ENCODE measurements at regions not wholly inside any gene's neighbourhood (a gene's known extent, or its start where the extent isn't known, plus 50 kb on each side); places are given as distances from the start of the nearest gene placed in this dataset.

DNA sequence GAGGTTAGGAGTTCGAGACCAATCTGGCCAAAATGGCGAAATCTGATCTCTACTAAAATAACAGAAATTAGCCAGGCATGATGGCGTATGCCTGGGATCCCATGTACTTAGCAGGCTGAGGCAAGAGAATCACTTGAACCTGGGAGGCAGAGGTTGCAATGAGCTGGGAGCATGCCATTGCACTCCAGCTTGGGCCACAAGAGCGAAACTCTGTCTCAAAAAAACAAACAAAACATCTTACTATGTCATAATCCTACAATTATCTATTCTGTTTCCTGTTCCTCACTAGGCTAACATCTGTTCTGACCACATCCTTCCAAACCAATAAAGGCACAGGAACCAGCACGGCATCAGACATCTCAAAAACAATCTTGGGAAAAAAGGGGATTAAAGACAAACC lies 361.8 kb upstream of the UBE2E3 start:
- DNase-seq: peak; percentile 6
- Histone ChIP-seq H3K27me3 (ENCODE audit: control insufficient read depth, insufficient read depth, low read length) (no peaks in the 10 kb centered on the region), H3K9me3 (replicated peaks; ENCODE audit: control insufficient read depth, low read depth, low read length) (no peaks in the 10 kb centered on the region), H3K4me3 (ENCODE audit: low read length) (no peak overlapping the region), H3K4me1 (ENCODE audit: control insufficient read depth, insufficient read depth, low read length) (no peaks in the 10 kb centered on the region), H3K27ac (ENCODE audit: low read length) (no peak overlapping the region), H3K36me3 (ENCODE audit: control insufficient read depth, insufficient read depth, low read length) (no peaks in the 10 kb centered on the region)
- 92% methylated on average over 2 of the region's 5 CpGs for WGBS (ENCODE audit: insufficient coverage)

DNA sequence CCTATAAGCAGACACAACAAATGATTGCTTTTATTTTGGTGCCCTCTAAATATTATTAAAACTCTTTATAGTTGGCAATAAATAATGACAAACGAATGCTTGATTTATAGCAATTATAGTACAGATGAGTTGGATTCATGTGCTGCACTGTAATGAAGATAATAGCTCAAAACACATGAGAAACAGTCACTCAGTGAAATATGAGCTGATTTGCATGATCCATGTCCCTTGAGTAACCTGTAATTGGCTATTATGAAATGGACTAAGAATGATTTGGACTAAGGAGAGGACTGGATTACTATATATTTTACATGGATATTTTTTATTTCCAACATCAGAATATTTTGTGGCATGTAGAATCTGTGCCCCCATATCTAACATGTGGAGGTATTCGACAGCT lies 365.6 kb upstream of the UBE2E3 start:
- 80% methylated on average over 1 of the region's 2 CpGs for WGBS (ENCODE audit: insufficient coverage)
- Histone ChIP-seq H3K27me3 (ENCODE audit: control insufficient read depth, insufficient read depth, low read length) (no peaks in the 10 kb centered on the region), H3K27ac (ENCODE audit: low read length) (no peak overlapping the region), H3K9me3 (replicated peaks; ENCODE audit: control insufficient read depth, low read depth, low read length) (no peaks in the 10 kb centered on the region), H3K4me1 (ENCODE audit: control insufficient read depth, insufficient read depth, low read length) (no peaks in the 10 kb centered on the region), H3K36me3 (ENCODE audit: control insufficient read depth, insufficient read depth, low read length) (no peaks in the 10 kb centered on the region), H3K4me3 (ENCODE audit: low read length) (no peak overlapping the region)
- no peak for DNase-seq

DNA sequence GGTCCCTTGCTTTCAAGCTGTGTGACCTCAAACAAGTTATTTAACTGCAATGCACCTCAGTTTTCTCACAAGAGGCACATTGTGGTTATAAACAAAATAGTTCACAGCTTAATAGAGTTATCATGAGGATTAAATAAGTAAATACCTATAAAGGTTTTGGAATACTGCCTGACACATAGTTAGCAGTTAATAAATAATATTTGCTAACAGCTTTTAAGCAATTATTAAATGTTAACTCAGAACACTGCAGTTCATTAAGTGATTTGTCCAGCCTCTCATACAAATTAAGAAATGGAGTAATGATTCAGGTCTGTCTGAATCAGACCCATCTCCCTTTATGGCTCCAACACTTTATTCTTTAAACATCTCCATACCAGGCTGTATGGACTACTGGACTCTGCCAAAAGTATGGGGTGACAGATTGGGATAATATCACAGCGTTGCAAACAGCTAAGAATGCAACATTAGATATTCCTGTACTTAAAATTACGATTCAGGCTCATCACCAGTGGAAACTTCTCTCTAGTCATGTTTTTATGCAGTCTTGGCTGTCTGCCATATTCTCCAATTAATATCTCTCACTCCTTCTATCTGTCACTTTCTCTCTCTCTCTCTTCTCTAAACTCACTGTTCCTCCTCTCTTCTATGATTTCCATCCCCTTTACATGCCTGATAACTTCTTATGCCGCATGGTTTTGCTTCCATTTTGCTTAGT lies 370.6 kb upstream of the UBE2E3 start:
- Histone ChIP-seq H3K27me3 (ENCODE audit: control insufficient read depth, insufficient read depth, low read length) (no peaks in the 10 kb centered on the region), H3K4me3 (ENCODE audit: low read length) (no peak overlapping the region), H3K36me3 (ENCODE audit: control insufficient read depth, insufficient read depth, low read length) (no peaks in the 10 kb centered on the region), H3K4me1 (ENCODE audit: control insufficient read depth, insufficient read depth, low read length) (no peaks in the 10 kb centered on the region), H3K27ac (ENCODE audit: low read length) (no peak overlapping the region), H3K9me3 (replicated peaks; ENCODE audit: control insufficient read depth, low read depth, low read length) (no peaks in the 10 kb centered on the region)
- 70% methylated on average over 3 of the region's 3 CpGs for WGBS (ENCODE audit: insufficient coverage)
- peak; percentile 4 for DNase-seq

DNA sequence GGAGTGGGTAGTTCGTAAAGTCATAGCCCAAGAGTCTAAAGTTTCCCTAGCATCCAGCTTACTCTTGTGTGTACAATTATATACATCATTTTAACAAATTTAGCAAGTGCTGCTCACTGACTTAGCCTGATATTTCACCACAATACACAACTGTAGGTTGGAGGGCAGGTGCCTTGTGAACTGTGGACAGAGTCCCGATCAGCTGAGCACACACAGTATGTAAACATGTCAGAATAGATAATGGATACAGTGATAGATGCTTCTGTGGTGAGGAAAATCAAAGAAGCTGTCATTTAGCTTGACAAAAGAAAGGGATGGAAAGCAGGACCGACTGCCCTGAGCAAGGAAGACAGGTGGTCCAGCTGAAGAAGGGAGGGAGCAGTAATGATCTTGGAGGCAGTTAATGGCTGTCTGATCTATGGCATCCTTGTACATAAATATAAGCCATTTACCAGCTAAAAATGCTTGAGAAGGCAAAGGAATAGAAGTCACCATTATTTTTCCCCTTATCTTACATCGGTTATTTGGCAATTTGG lies 372.8 kb upstream of the UBE2E3 start:
- no peak overlapping the region for H3K27ac ChIP-seq (ENCODE audit: low read length)
- H3K4me1 ChIP-seq (ENCODE audit: control insufficient read depth, insufficient read depth, low read length): no peaks in the 10 kb centered on the region
- no peaks in the 10 kb centered on the region for H3K27me3 ChIP-seq (ENCODE audit: control insufficient read depth, insufficient read depth, low read length)
- H3K4me3 ChIP-seq (ENCODE audit: low read length): no peak overlapping the region
- H3K36me3 ChIP-seq (ENCODE audit: control insufficient read depth, insufficient read depth, low read length): no peaks in the 10 kb centered on the region
- no peak for DNase-seq
- no peaks in the 10 kb centered on the region for H3K9me3 ChIP-seq (replicated peaks; ENCODE audit: control insufficient read depth, low read depth, low read length)
- WGBS (ENCODE audit: insufficient coverage): no CpG with 5 or more reads among the region's 4 CpGs

DNA sequence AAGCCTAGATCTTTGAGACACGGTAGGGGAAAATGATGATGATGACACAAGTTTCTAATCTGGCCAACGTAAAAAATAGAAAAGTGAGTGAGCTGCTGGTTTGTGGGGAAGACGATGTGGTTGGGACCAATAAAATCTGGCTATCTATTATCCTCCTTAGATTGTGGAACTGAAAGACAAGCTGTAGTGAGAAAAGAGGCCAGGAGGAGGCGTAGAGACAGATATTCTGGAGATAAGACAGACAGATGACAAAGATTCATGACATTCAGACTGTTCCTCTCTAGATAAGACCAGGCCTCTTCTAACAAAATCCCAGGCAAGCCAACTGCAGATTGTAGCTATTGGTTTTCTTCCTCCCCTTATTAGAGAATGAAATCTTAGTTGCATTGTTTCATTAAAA lies 376.3 kb upstream of the UBE2E3 start:
- Histone ChIP-seq H3K4me1 (ENCODE audit: control insufficient read depth, insufficient read depth, low read length) (no peaks in the 10 kb centered on the region), H3K4me3 (ENCODE audit: low read length) (no peak overlapping the region), H3K27ac (ENCODE audit: low read length) (no peak overlapping the region), H3K27me3 (ENCODE audit: control insufficient read depth, insufficient read depth, low read length) (no peaks in the 10 kb centered on the region), H3K9me3 (replicated peaks; ENCODE audit: control insufficient read depth, low read depth, low read length) (no peaks in the 10 kb centered on the region), H3K36me3 (ENCODE audit: control insufficient read depth, insufficient read depth, low read length) (no peaks in the 10 kb centered on the region)
- WGBS (ENCODE audit: insufficient coverage): no CpG with 5 or more reads among the region's 4 CpGs
- DNase-seq: no peak

DNA sequence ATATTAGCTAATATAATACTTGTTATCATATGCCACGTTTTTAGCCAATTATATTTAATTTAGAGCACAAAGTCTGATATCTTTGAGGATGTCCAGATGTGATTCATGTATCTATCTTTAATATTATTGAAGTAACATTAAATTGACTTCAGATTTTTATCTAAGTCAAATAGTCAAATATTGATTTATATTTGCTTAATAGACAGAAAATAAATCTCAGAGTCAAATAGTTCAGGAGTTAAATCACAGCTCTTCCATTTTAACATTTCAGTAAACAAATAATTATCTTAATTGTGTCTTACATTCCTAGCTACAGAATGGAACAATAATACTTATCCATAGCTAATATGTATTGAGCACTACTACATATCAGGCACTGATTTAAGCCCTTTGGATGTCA lies 379.4 kb upstream of the UBE2E3 start:
- no peak overlapping the region for H3K4me3 ChIP-seq (ENCODE audit: low read length)
- no CpG with 5 or more reads among the region's 1 CpG for WGBS (ENCODE audit: insufficient coverage)
- no peaks in the 10 kb centered on the region for H3K27me3 ChIP-seq (ENCODE audit: control insufficient read depth, insufficient read depth, low read length)
- H3K4me1 ChIP-seq (ENCODE audit: control insufficient read depth, insufficient read depth, low read length): no peaks in the 10 kb centered on the region
- DNase-seq: no peak
- H3K9me3 ChIP-seq (replicated peaks; ENCODE audit: control insufficient read depth, low read depth, low read length): no peaks in the 10 kb centered on the region
- H3K27ac ChIP-seq (ENCODE audit: low read length): no peak overlapping the region
- H3K36me3 ChIP-seq (ENCODE audit: control insufficient read depth, insufficient read depth, low read length): no peaks in the 10 kb centered on the region

DNA sequence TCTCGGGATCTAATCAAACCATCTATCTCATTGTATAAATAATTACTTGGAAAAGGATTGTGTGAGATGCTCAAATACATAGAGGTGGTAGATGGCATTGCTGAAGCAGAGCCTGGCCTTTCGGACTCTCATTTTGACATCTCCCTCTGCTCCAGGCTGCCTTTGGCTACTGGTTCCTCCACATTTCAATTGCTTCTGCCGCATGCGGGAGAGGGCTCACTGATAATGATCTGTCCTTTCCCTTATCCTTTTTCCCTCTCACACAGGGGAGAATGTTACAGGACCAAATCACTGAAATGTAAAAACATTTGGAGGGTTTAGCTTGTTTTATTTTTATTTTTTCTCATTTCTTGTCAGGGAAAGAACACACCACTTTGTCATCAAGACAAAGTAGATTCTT lies 380.6 kb upstream of the UBE2E3 start:
- no peak for DNase-seq
- H3K27ac ChIP-seq (ENCODE audit: low read length): no peak overlapping the region
- 80% methylated on average over 1 of the region's 4 CpGs for WGBS (ENCODE audit: insufficient coverage)
- no peaks in the 10 kb centered on the region for H3K36me3 ChIP-seq (ENCODE audit: control insufficient read depth, insufficient read depth, low read length)
- no peak overlapping the region for H3K4me3 ChIP-seq (ENCODE audit: low read length)
- H3K9me3 ChIP-seq (replicated peaks; ENCODE audit: control insufficient read depth, low read depth, low read length): no peaks in the 10 kb centered on the region
- no peaks in the 10 kb centered on the region for H3K4me1 ChIP-seq (ENCODE audit: control insufficient read depth, insufficient read depth, low read length)
- no peaks in the 10 kb centered on the region for H3K27me3 ChIP-seq (ENCODE audit: control insufficient read depth, insufficient read depth, low read length)

DNA sequence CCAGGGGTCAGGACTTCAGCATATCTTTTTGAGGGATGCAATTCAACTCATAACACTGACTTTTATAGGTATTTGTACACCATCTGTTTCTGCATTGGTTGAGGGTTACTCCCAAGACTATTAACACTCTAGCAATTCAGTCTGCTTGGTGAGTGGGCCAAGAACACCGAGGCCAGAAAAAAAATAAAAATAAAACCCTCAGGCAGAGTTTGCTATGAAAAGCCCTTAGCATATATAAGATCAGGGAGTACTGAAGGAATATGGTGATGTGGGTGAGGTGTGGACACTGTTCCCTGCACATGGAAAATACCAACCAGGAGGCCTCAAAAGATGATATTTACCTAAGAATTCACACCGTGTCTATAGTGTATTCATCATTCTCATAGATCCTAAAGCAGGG lies 383.2 kb upstream of the UBE2E3 start:
- Histone ChIP-seq H3K27ac (ENCODE audit: low read length) (no peak overlapping the region), H3K4me1 (ENCODE audit: control insufficient read depth, insufficient read depth, low read length) (no peaks in the 10 kb centered on the region), H3K27me3 (ENCODE audit: control insufficient read depth, insufficient read depth, low read length) (no peaks in the 10 kb centered on the region), H3K4me3 (ENCODE audit: low read length) (no peak overlapping the region), H3K36me3 (ENCODE audit: control insufficient read depth, insufficient read depth, low read length) (no peaks in the 10 kb centered on the region), H3K9me3 (replicated peaks; ENCODE audit: control insufficient read depth, low read depth, low read length) (no peaks in the 10 kb centered on the region)
- DNase-seq: no peak
- no CpG with 5 or more reads among the region's 2 CpGs for WGBS (ENCODE audit: insufficient coverage)

DNA sequence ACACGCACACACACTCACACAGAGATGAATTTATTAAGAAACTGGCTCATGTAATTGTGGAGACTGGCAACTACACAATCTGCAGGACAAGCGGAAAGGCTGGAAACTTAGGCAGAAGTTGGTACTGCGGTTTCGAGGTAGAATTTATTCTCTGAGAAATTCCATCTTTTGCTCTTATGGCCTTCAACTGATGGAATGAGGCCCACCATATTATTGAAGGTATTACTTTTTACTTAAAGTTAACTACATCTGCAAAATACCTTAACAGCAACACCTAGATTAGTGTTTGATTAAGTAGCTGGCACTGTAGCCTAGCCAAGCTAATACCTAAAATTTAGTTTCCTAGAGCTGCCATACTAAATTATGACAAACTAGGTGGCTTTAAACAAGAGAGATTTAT lies 384.0 kb upstream of the UBE2E3 start:
- Histone ChIP-seq H3K4me1 (ENCODE audit: control insufficient read depth, insufficient read depth, low read length) (no peaks in the 10 kb centered on the region), H3K36me3 (ENCODE audit: control insufficient read depth, insufficient read depth, low read length) (no peaks in the 10 kb centered on the region), H3K9me3 (replicated peaks; ENCODE audit: control insufficient read depth, low read depth, low read length) (no peaks in the 10 kb centered on the region), H3K4me3 (ENCODE audit: low read length) (no peak overlapping the region), H3K27me3 (ENCODE audit: control insufficient read depth, insufficient read depth, low read length) (no peaks in the 10 kb centered on the region), H3K27ac (ENCODE audit: low read length) (no peak overlapping the region)
- no CpG with 5 or more reads among the region's 4 CpGs for WGBS (ENCODE audit: insufficient coverage)
- no peak for DNase-seq

DNA sequence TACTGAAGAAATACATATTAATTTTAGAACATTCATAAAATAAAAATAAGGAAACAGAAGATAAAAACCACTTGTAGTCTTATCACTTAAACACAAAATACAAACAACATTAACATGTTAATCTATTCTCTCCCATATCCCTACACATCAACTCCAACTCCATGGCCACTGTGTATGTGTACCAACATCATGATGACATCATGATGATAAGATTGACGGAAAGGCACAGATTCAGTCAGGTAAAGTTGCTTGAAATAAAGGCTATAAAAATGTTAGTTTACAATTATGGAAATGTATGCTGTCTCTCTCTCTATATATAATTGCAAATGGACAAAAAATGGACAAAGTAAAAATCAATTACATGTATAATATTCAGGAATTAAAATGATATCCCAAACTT lies 388.5 kb upstream of the UBE2E3 start:
- Histone ChIP-seq H3K27ac (ENCODE audit: low read length) (no peak overlapping the region), H3K27me3 (ENCODE audit: control insufficient read depth, insufficient read depth, low read length) (no peaks in the 10 kb centered on the region), H3K9me3 (replicated peaks; ENCODE audit: control insufficient read depth, low read depth, low read length) (no peaks in the 10 kb centered on the region), H3K36me3 (ENCODE audit: control insufficient read depth, insufficient read depth, low read length) (no peaks in the 10 kb centered on the region), H3K4me3 (ENCODE audit: low read length) (no peak overlapping the region), H3K4me1 (ENCODE audit: control insufficient read depth, insufficient read depth, low read length) (no peaks in the 10 kb centered on the region)
- WGBS (ENCODE audit: insufficient coverage): no CpG with 5 or more reads among the region's 1 CpG
- DNase-seq: no peak
